ENCODE measurements at regions not wholly inside any gene's neighbourhood (a gene's known extent, or its start where the extent isn't known, plus 50 kb on each side); places are given as distances from the start of the nearest gene placed in this dataset.

GRCh38 chr4:135371137-135371536, 1169.5 kb upstream of the PABPC4L start:
- no peak for TF ChIP-seq CTCF (IDR thresholded peaks at IDR 0.05 in 4 of 5, conservative IDR thresholded peaks at IDR 0.05 in 1 of 5)
- no peak for TF ChIP-seq POLR2A (IDR thresholded peaks at IDR 0.05)

Measured in gastrocnemius medialis (tissue), 4 donors.